ENCODE measurements at regions not wholly inside any gene's neighbourhood (a gene's known extent, or its start where the extent isn't known, plus 50 kb on each side); places are given as distances from the start of the nearest gene placed in this dataset.

DNA sequence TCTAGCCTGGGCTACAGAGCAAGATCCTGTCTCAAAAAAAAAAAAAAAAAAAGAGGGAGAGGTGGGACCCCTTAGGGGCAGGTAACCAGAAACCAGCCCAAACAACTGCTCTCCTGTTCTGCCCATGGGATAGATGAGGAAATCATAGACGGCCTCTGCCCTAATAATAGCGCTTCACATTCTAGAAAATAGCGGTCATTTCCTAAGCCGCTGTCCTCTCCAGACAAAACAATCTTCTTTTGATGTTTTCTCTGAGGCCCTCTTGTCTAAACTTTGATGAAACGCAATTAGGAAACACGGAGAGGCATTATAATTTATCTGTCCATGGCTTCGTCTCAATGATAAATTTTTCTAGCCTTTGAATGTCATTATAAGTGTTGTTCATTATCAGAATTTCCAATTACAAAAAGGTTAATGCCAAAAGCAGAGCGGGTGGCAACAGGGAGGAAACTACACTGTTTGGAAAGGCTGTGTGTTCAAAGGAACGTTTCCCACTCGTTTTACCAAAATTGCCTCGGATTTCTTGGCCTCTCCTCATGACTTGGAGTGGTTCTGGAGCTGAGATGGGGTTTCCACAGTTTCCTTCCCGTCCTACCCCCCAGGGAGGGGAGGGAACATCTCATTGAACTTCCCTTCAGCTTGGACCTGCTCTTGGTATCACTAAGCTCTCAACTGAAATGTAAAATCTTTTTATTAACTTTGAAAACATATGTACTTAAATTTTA lies 151.6 kb upstream of the ZNF236 start:
- Histone ChIP-seq H3K14ac (ENCODE audit: insufficient read depth, low read length) (no peak overlapping the region), H2AK5ac (ENCODE audit: insufficient read length, low read length) (no peak overlapping the region), H3K4ac (ENCODE audit: low read depth, low read length) (no peak overlapping the region), H3K27ac (ENCODE audit: insufficient read length, low read depth, low read length) (no peak overlapping the region), H2AFZ (ENCODE audit: low read length) (no peak overlapping the region), H3K18ac (ENCODE audit: insufficient read length, low read depth, low read length) (no peak overlapping the region), H3K23me2 (ENCODE audit: insufficient read length, low read depth, low read length, poor library complexity, severe bottlenecking) (no peaks in the 10 kb centered on the region), H4K20me1 (ENCODE audit: control insufficient read depth, insufficient read depth, insufficient read length) (no peaks in the 10 kb centered on the region), H2BK20ac (ENCODE audit: low read depth, low read length, poor library complexity, severe bottlenecking) (no peak overlapping the region), H4K91ac (ENCODE audit: insufficient read length, low read depth, low read length) (no peak overlapping the region), H3K9ac (ENCODE audit: extremely low read depth, insufficient read length, low read length) (no peak overlapping the region), H3K79me1 (ENCODE audit: insufficient read depth, low read depth, low read length, poor library complexity, severe bottlenecking) (no peaks in the 10 kb centered on the region), H2BK15ac (ENCODE audit: low read depth, low read length) (no peak overlapping the region), H2BK5ac (ENCODE audit: insufficient read length, low read length) (no peak overlapping the region), H3K56ac (ENCODE audit: insufficient read length, low read depth, low read length) (no peak overlapping the region), H3T11ph (ENCODE audit: low read length) (no peak overlapping the region), H4K5ac (ENCODE audit: insufficient read length, low read depth, low read length) (no peak overlapping the region), H3K4me1 (ENCODE audit: insufficient read depth, low read length) (no peaks in the 10 kb centered on the region), H4K8ac (replicated peaks; ENCODE audit: insufficient read length, low read depth, low read length) (no peak overlapping the region), H2BK120ac (ENCODE audit: low read depth, low read length, poor library complexity, severe bottlenecking) (no peak overlapping the region), H3K4me2 (ENCODE audit: insufficient read depth, insufficient read length, low read length) (no peak overlapping the region), H3K9me3 (ENCODE audit: control insufficient read depth, low read depth, low read length) (no peaks in the 10 kb centered on the region), H3K23ac (ENCODE audit: insufficient read length, low read depth, low read length) (no peak overlapping the region), H2BK12ac (ENCODE audit: insufficient read length, low read depth, low read length) (no peak overlapping the region), H3K79me2 (ENCODE audit: insufficient read depth, low read length) (no peaks in the 10 kb centered on the region), H3K27me3 (ENCODE audit: insufficient read depth, low read length) (no peaks in the 10 kb centered on the region)
- Mint-ChIP-seq H3K4me3 (no peak overlapping the region), H3K4me1 (peaks cover 24 to 26% of the 10 kb centered on the region in 2 experiments), H3K9me3 (no peaks in the 10 kb centered on the region), H3K36me3 (ENCODE audit: insufficient read depth in 1 of 3, low read depth in 3 of 3) (peaks cover 0 to 2% (median 0%) of the 10 kb centered on the region in 3 experiments; a peak in 1 of 7 replicates), H3K27ac (no peak overlapping the region), H3K27me3 (ENCODE audit: low read depth) (peaks cover 5% of the 10 kb centered on the region)
- WGBS (ENCODE audit: extremely low coverage, insufficient read length, low lambda C conversion rate) = no CpG with 5 or more reads among the region's 12 CpGs
- TF ChIP-seq, protein P1, sequence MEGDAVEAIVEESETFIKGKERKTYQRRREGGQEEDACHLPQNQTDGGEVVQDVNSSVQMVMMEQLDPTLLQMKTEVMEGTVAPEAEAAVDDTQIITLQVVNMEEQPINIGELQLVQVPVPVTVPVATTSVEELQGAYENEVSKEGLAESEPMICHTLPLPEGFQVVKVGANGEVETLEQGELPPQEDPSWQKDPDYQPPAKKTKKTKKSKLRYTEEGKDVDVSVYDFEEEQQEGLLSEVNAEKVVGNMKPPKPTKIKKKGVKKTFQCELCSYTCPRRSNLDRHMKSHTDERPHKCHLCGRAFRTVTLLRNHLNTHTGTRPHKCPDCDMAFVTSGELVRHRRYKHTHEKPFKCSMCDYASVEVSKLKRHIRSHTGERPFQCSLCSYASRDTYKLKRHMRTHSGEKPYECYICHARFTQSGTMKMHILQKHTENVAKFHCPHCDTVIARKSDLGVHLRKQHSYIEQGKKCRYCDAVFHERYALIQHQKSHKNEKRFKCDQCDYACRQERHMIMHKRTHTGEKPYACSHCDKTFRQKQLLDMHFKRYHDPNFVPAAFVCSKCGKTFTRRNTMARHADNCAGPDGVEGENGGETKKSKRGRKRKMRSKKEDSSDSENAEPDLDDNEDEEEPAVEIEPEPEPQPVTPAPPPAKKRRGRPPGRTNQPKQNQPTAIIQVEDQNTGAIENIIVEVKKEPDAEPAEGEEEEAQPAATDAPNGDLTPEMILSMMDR (conservative IDR thresholded peaks at IDR 0.05) = no peak
- no peak for DNase-seq
